ENCODE measurements at regions not wholly inside any gene's neighbourhood (a gene's known extent, or its start where the extent isn't known, plus 50 kb on each side); places are given as distances from the start of the nearest gene placed in this dataset.

DNA sequence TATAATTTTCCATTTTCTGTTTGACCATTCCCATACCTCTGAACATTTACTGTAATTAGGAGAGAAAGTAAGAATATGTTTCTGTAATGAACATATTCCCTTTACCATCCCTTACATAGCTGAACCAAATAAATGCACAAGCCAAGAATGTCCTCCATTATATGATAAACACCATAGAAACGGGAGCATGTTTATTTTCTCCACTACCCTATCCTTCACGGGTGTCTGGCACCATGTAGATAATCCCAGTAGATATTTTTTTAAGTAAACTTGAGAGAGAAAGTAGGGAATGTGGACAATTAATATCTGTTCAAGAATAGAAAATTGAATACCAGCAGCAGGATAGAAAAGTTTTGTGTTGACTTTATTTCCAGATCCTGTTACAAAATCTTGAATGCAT is 928.4 kb downstream of the EFNB2 start:
- DNase-seq (ENCODE audit: low spot score) = no peak

DNA sequence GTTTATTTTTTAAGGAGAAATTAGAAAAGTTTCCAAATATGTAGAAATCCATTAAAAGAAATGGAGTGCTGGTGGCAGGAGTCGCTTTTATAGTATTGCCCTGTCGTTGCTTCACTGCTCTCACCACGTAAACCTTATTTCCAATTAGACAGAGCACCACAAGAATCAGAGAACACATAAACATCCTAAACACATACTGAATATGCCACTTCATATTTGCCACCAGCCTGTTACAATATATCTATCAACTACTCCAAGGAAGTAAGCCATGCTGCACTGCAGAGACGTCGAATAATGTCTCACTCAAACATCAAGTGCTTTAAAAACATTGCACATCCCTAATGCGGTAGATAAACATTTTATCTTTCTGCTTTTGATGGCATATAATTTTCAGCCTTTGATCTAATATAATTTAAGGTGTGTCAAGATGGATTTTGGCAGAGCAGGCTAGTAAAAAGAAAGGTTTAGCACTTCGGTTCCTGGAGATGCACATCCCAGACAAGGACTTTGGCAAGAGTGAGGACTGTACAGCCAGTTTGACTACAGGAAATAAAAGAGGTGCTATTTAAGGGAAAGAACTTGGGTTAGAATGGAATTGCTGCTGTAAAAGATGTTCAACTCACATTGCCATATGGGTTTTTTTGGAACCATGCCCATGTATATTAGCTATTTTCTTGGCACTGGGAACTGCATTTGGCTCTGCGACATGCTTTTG is 932.3 kb downstream of the EFNB2 start:
- DNase-seq (ENCODE audit: low spot score) = no peak

DNA sequence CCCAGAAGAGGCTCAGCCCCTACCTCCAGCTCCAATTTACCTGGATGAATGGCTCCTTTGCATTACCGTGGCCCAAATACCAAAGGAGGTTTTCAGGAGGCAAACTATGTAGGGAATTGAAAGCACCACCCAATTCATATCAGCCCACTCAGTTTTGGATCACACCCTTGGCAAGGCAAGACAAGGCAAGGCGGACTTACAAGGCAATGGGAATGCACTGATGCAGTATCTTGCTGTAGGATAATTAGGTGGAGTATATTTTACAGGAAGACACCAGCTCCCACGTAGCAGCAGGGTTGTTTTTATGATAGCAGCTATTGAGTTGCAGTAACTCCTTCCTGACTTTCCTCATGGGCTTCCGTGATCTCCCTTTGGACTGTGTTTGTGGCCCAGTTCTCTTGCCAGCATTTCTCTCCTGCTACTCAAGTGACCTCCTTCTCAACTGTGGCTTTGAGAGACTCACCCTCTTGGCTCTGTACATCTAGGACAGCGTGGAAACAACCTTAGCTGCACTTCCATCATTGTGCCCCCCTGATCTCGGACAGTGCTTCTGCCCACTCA is 935.9 kb downstream of the EFNB2 start:
- no peak for DNase-seq (ENCODE audit: low spot score)

DNA sequence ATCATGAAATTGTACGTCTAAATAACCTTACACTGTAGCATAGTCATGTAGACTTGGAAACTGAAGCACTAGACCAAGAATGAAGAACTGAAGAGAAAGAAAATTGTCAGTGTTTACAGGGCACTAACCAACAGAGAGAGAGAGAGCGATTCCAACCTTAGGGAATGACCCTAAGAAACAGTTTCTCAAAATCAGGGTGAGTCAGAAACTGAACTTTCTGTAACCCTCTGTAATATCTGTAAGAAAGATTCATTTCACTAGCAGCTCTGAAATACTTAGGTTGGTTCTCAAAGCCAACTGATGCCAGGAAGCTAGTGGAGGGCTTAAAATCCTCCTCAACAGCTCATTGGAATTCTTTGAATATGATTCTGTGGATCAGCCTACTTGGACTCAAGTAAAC is 936.9 kb downstream of the EFNB2 start:
- no peak for DNase-seq (ENCODE audit: low spot score)

DNA sequence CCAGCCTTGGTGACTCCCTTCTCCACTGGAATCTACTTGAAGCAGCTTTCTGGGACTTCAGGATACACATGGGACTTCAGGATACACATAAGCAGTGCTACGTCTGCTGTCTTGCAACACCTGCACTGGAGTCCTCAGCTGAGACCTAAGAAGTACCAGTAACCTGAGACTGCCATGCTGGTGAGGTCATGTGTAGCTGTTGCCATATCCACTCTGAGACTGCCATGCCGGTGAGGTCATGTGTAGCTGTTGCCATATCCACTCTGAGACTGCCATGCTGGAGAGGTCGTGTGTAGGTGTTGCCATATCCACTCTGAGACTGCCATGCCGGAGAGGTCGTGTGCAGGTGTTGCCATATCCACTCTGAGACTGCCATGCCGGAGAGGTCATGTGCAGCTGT is 937.9 kb downstream of the EFNB2 start:
- no peak for DNase-seq (ENCODE audit: low spot score)

DNA sequence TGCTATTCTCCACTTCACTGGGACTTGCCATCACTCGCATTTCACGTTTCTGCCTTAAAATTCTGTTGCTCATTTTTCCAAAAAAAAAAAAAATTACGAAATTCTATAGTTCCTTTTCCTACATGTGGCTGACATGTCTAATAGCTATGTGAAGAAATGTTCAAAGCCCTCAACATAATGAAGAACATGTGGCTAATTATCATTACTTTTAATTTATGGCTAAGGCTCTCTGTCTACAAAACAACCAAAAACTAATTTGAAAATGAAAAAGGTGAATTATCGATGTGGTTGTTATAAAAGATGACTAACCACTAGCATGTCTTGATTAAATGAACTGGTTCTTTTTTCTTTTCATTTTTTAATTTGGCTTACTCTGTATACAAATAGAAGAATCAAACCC is 940.0 kb downstream of the EFNB2 start:
- DNase-seq (ENCODE audit: low spot score) = no peak

DNA sequence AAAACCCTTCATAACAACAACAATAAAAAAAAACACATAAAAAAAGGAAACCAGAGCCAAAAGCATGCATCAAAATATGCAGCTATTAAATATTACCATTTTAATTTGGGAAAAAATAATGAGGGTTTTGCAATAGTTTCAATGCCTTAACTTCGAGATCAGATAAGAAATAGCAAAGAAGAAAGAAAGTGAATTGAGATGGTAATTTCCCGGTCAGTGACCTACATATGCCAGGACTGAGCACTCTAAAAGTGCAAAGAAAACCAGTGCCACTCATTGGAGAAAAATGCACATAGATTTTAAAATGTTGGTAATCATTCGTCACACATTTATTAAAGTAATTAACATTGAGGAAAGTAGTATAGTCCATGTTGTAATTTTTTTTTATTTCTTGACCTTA is 944.2 kb downstream of the EFNB2 start:
- no peak for DNase-seq (ENCODE audit: low spot score)

DNA sequence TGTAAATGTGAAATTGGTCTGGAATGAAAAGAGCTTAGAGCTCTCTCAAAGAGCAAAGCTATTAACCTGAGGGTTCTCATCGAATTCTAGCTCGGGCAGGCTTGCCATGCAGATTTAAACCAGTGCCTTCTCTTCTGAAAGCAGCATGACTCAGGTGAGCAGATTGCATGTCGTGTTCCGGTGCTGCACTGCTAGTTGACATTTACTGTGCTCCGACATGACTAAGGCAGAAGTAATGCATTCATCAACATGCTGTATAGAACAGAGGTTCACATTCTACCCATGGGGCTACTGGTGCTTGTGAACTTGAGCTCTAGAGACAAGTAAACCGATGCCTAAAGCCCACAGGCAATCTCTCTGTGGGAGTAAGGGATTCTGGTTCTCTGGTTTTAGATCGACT is 947.7 kb downstream of the EFNB2 start:
- no peak for DNase-seq (ENCODE audit: low spot score)

DNA sequence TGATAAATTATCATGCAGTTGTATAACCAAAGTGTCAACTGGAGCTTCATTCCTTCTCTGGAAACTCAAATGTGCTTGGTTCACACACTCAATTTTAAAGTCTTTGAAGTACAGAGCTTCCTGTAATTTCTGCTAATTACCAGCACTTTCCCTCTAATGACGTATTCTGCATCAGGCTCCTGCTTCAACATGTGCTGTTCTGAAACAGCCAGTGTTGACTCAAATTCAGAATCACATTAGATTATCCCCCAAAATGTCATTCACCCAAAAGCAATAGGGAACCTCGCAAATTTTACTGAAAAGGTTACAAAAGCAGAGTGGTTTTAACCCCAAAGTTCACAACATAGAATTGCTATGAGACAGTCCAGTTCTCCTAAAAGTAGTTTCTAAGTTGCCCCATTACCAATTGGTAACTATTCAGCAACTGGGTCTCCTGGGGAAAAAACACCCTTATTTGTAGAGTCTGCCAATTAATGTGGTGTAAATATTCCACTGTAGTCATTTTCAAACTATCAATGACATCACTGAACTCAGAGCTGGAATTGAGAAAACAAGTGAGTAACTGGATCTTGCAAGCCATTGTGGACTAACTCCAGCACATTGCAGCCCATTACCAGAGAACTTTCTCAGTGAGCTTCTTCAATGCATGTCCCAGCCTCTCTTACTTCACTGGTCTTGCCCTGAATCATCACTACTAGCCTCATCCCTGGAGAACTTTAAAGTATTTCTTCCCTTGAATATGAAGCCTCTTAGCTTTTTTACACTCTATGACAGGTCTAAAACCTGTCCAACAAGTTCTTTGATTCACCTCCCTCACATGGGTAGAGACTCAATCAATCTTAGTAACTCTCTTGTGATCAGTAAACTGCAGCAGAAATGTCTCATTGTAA is 955.4 kb downstream of the EFNB2 start:
- DNase-seq (ENCODE audit: low spot score) = no peak

DNA sequence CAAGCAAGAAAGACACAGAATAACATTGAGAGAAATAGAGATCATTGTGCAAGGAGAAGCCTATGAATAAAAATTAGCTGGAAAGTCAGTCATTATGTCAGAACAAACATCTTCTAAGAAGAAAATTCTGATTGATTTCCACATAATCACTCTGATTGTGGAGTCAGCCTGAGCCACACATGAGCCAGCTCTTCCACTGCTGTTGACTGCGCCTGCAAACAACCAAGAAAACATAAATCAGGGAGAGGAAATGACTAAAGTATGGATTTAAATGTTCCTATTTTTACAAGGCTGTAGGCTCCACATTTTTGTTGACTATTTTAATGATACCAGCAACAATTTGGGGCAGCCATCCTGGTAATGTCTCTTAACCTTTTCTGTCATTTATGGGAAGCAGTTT is 962.3 kb downstream of the EFNB2 start:
- DNase-seq (ENCODE audit: low spot score) = no peak

DNA sequence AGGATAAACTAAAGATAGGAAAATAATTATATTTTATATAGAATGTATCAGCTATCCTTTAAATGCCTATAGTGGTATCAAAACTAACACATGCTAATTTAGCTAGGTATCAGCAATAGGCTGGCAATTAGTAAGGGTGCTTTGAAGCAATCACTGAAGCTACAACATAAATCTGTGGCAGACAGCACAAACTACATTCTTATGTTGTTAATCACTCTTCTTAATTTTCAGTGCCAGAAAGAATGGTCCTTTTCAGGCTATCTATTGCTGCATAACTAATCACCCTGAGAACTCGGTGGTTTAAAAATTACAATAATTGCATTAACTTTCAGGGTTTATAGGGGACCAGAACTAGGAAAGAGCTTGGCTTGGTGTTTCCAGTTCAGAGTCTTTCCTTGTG is 963.1 kb downstream of the EFNB2 start:
- no peak for DNase-seq (ENCODE audit: low spot score)

DNA sequence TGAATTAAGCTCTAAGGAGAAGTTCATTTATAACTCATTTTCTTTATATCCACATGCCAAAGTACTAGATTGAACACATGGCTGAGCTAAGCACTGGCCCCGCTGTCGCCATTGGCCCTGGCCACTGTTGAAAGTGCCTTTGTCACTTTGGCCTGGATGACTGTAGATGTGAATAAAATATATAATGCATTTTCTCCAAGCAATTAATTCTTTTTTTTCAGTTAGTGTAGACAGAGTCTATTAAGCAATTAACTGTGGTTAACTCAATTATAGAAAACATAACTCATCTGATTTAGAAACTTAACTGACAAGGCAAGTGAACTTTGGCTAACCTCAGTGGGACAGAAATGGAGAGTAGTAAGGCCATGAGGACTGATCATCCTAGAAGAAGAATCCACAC is 965.6 kb downstream of the EFNB2 start:
- DNase-seq (ENCODE audit: low spot score) = no peak

DNA sequence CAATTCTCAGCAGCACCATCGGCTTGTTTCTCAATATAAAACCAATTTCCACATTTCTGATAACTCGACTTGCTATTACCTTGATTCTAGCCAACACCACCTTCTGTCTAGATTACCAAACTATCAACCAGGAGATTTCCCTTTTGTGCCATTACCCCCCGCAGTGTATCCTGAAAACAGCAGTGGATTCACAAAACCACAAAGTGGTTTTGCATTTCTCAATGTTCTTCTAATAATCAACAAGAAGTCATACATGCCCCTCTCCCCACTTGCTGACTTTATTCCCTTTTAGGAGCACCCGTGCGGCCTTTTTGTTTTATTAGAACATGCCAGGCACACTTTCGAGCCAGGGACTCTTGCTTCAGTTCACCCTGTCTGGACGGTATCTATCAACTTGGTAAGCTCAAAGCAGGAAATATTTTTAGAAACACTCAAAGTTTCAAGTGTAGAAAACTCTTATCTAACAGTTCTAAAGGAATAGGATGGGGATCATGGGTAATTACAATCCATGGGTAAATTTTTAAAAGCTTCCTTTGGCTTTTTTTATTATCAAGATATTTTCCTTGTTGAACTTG is 967.4 kb downstream of the EFNB2 start:
- DNase-seq (ENCODE audit: low spot score) = no peak

DNA sequence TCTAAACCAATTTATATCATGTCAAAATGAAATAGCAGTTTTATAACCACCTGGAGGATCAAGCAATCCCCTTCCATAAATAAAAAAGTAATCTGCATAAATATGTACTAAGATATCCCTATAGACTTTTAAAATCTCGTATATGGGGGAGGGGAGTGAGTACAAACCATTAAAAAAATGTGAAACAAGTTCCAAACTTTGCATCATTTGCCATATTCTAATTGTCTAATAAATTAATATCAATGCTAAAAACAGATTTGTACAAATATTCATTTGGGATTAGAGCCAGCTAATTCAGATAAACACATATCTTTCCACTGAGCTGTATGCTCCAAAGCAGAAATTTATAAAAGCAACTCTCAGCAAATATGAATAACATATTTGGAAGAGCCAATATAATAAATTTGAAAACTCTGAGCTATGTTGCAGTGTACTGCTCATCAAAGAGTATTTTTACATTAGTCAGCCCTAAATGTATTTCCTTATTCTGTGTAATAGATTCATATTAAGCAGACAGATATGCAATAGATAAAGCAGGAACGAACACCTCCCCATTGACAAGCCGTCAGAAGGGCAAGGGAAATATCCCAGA is 970.2 kb downstream of the EFNB2 start:
- no peak for DNase-seq (ENCODE audit: low spot score)

DNA sequence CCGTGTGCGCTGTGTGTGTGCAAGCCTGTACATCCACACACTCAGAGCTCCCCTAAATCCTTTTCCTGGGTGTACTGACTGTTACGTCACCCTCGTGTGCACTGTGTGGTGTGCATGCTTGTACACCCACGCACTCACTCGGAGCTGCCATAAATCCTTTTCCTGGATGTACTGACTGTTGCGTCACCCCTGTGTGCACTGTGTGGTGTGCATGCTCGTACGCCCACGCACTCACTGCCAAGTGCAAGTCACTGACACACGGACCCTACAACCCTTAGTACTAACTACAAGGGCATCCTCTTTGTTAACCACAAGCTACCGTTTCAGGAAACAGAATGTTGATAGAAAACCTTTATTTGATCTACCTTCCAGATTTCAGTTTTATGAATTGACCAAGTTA is 983.4 kb downstream of the EFNB2 start:
- DNase-seq (ENCODE audit: low spot score) = no peak

DNA sequence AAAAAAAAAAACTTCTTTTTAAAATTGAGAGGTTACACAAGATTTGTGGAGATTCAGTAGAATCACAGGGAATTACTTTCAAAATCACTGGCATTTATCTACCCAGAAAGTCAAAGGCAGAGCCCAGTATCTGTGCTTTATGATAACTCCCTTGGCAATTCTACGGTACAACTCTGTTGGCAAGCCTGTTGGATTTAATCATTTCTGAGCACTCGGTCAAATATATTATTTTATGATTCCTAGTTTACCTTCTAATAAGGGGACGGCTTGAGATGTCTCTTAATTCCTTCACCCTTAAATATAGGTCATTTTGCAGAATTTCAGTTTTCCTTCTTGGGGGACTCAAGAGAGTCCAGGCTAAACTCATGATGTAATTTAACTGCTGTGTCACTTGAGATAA is 987.6 kb downstream of the EFNB2 start:
- DNase-seq (ENCODE audit: low spot score) = no peak

DNA sequence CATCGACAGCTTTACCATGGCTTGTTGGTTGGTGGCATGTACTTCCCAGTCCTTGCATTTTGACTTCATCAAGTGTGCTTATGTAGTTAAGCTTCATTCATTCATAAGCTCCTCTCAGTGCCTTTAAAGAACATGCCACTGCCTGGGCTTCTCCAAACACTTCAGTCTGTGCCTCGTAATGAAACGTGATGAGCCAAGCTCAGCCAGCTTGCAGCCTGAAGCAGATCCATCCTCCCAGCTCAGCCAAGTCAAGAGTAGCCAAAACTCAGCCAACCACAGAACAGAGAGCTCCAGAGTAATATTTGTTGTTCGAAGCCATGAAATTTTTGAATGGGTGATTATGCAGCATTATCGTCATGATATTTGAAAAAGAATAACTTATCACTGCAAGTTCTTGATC is 989.7 kb downstream of the EFNB2 start:
- no peak for DNase-seq (ENCODE audit: low spot score)

DNA sequence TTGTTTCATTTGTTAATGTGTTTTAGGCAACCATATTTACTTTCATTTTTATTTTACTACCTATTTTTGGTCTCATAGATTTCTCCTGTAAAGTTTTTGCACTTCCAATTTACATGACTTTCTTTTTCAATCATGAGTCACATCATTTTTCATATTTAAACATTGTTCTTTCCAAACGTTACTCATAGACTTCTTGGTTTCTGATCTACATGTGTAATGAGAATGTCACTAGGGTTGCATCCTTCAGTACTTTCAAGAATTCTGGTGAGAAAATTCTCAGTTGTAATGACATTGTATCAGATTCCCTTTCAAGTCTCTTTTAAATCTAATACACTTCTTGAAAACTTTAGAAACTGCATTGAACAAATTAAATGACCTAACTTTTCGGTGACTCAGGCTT is 991.7 kb downstream of the EFNB2 start:
- no peak for DNase-seq (ENCODE audit: low spot score)

DNA sequence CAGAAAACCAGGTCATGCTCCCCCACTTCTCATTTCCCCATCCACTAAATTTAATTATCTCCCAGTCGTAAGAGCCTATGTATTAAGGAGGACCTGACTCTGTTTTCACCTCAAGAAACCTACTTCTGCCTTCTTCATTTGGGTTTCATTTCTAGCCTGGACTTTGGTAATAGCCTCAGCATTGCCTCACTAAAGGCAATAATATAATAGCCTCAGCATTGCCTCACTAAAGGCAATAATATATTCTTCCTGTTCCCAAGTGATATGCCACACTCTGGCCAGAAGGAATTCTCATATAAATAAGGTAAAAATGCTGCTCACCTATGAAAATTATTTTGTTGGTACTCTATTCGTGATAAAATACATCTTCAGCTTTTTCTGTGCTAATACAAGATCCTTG is 993.9 kb downstream of the EFNB2 start:
- no peak for DNase-seq (ENCODE audit: low spot score)

DNA sequence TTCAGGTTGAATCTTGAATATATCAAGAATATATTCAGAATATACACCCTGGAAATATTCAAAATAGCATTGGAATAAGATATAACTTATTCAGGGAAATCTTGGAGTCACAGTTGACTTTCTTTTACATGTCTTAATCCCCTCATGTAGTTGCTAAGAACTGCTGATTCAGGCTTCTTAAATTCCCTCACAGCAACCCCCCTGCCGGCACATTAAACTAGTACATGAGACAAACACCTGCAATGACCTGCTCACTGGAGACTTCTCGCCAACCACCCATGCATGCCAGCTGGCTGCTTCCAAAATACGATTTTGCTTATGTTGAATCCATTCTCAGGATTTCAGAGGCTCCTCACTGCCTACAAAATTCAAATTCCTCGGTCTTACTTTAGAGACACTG is 997.1 kb downstream of the EFNB2 start:
- no peak for DNase-seq (ENCODE audit: low spot score)

DNA sequence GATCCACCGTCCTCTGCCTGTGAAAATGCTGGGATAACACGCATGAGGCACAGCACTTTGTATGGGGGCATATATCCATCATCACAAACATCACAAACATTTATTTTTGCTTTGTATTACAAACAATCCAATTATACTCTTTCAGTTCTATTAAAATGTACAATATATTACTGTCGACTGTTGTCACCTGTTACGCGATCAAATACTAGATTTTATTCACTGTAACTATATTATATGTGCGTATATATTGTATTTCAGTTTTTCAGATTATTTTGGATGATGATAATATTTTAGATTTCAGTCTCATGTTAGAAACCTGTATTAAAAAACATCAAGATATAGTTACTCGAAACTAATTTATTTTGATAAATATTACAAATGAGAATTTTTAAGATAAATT is 998.3 kb downstream of the EFNB2 start:
- DNase-seq (ENCODE audit: low spot score) = no peak

DNA sequence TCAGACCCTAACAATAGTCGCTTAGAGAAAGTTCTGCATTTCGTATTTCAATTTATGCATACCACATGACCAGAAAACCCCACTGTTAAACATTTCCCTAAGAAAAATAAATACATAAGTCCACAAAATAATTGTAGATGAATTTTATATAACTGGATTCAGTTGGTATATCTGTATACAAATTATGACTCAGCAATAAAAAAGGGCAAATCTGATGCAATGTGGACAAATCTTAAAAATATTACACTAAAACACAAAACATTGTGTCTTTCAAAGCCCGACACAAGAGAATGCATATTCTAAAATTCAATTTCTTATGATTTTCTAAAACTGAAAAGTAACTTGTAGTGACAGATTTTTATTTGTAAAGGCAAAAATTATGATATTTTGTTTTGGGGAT is 1005.0 kb downstream of the EFNB2 start:
- no peak for DNase-seq (ENCODE audit: low spot score)

DNA sequence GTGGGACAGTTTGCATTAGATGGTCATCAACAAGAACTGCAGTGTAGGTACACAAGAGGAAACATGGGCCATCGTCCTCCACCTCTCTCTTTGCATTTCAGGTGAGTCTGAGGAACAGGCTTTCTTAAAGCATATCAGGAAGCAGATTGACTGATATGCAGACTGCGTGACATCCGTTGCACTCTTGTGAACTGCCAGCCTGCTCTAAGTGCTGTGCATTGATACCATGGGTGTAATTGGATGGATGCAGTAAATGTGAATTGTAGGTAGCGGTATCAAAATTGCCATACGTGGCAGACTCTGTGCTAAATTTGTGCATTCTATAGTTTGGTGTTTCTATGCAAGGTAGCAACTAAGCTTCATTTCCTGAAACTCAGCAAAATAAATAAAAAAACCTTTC is 1008.3 kb downstream of the EFNB2 start:
- DNase-seq (ENCODE audit: low spot score) = no peak
